ENCODE measurements at regions not wholly inside any gene's neighbourhood (a gene's known extent, or its start where the extent isn't known, plus 50 kb on each side); places are given as distances from the start of the nearest gene placed in this dataset.

- TF ChIP-seq POLR2A (IDR thresholded peaks at IDR 0.05) (no peak), CTCF (IDR thresholded peaks at IDR 0.05) (no peak), POLR2AphosphoS5 (IDR thresholded peaks at IDR 0.05) (no peak)
Observed at GRCh38 chr19:28577233-28577632, 635.7 kb downstream of the UQCRFS1 start.
